ELR (cell line): ENCODE measurements at regions not wholly inside any gene's neighbourhood (a gene's known extent, or its start where the extent isn't known, plus 50 kb on each side); places are given as distances from the start of the nearest gene placed in this dataset.

Experiments used
- DNase-seq: peaks from one replicate; pipeline ENCODE4 v3.0.0-alpha.2; 2015; ENCODE audit warnings: low read depth

DNA sequence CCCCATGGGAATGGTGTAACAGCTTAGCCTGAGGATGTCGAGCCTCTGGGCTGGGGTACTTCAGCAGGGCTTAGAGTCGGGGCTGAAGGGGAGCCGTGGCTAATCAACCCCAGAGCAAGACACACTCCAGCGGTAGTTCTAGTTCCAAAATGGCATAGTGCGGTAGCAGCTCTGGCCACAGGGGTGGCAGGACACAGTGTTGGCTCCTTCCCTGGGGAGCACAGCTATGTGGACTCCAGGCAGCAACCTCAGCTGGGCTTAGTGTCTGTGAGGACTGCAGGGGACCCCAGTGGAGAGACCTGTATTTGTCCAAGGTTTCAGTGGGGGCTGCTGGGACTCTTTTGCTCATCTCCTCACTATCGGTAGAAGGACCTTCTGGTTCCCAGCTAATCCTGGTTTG lies 70.8 kb upstream of the PCDH20 start:
- no peak for DNase-seq

GRCh38 chr13:61485128-61485765 lies 69.6 kb upstream of the PCDH20 start:
- DNase-seq = no peak

- DNase-seq = no peak
Measured at GRCh38 chr13:61477619-61478018, 62.0 kb upstream of the PCDH20 start.

DNA sequence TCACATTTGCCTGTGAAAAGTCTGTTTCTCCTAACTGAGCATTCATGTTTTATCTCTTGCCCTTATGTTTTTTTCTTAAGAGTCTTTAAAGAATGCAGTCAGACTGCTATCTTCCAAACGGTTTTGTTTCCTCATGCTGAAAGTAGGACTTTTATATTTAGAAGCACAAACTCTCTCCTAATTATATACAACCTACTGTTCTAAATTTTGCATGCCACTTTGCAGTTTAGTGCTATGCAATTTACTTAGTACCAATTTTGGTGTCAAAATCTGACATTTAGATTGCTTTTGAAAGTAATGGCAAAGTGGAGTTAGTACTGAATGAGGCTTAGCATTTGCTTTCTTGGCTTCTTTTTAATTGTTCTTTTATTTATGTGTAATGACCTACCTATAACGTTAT lies 55.1 kb upstream of the PCDH20 start:
- DNase-seq = no peak

DNA sequence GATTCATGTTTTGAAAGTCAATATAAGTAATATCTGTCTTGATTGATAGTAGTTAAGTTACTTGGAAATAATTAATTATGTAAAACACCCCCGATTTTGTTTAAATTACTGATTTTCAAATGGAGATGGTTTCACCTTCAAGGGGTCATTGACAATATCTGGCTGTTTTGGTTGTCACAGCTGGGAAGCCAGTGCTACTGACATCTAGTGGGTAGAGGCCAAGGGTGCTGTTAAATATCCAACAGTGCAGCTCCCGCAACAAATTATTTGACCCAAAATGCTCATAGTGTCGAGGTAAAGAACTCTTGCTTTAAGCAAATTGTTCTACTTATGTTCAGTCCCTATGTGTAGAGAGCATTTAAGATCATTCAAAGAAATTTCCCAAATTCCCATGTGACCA lies 50.6 kb upstream of the PCDH20 start:
- DNase-seq = no peak
